SK-N-SH treated with all-trans-retinoic acid at 6 μM for 48 hours (cell line): ENCODE measurements at regions not wholly inside any gene's neighbourhood (a gene's known extent, or its start where the extent isn't known, plus 50 kb on each side); places are given as distances from the start of the nearest gene placed in this dataset.

Experiments
- BACH2 ChIP-seq: fragments of 250-450 bp; sonication (Bioruptor Pico); IDR thresholded peaks from 2 replicates; pipeline ENCODE4 v1.9.0; 2021; ENCODE audit warnings: mild to moderate bottlenecking, borderline replicate concordance
- CSDC2 ChIP-seq: fragments of 250-450 bp; sonication (Bioruptor Pico); IDR thresholded peaks from 2 replicates; pipeline ENCODE4 v1.5.0; 2020; ENCODE audit warnings: mild to moderate bottlenecking, moderate library complexity
- ESRRG ChIP-seq: fragments of 250-450 bp; sonication (Bioruptor Pico); IDR thresholded peaks from 2 replicates; pipeline ENCODE4 v1.6.1; 2021; ENCODE audit warnings: mild to moderate bottlenecking
- ISL1 ChIP-seq: fragments of 250-450 bp; sonication (Bioruptor Pico); IDR thresholded peaks from 2 replicates; pipeline ENCODE4 v2.1.2; 2022; ENCODE audit warnings: mild to moderate bottlenecking, moderate library complexity
- SNAI2 ChIP-seq: fragments of 250-450 bp; sonication (Bioruptor Pico); IDR thresholded peaks from 2 replicates; pipeline ENCODE4 v1.5.0; 2020; ENCODE audit warnings: mild to moderate bottlenecking, moderate library complexity
- ZC3H10 ChIP-seq: fragments of 250-450 bp; sonication (Bioruptor Pico); IDR thresholded peaks from 2 replicates; pipeline ENCODE4 v1.5.1; 2021; ENCODE audit warnings: mild to moderate bottlenecking, moderate library complexity
- ZNF8 ChIP-seq: fragments of 450-650 bp; formaldehyde crosslinking; IDR thresholded peaks from 2 replicates; pipeline ENCODE4 v1.5.0; 2020; ENCODE audit warnings: mild to moderate bottlenecking, moderate library complexity
- TF ChIP-seq, protein P1 (sequence below): fragments of 250-450 bp; sonication (Bioruptor Pico); IDR thresholded peaks from 2 replicates; pipeline ENCODE4 v1.8.0; 2020; ENCODE audit warnings: mild to moderate bottlenecking, moderate library complexity, borderline replicate concordance

DNA sequence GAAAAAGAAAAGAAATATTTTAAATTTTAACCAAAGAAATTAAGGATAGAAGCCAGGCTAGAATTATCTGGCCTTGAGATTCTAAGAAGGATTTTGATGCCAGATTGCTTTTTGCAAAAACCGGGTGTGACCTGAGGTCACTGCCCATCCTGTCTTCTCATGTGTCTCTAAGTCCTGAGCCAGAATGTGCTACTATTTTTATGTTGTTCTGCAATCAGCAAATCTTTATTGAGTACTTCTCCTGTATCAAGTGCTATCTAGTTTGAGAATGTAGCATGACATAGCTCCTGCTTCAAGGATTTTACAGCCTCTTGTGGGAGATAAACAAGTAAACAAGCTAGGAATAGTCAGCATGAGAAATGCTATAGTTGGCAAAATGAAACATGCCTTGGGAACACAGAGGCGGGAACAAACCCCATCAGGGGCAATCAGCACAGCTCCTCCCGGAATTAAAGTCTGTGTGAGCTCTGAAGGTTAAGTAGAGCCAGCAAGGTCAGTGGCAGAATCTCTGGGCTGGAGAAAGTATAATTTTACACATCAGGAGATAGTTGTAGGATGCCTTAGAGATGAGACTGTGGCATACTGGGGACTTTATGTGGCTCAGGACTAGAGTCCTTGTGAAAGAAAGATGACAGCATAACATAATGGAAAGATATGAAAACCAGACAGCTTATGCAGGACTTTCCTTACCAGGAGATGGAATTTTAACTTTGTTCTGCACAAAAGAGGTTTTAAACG is 899.5 kb upstream of the SLC10A2 start:
- TF ChIP-seq ZC3H10, result no peak
- no peak for TF ChIP-seq ZNF8 (CRISPR knock-in tag)
- TF ChIP-seq BACH2 (CRISPR knock-in tag), result no peak
- TF ChIP-seq ISL1 (CRISPR knock-in tag), result no peak
- TF ChIP-seq CSDC2 (CRISPR knock-in tag), result no peak
- peak; percentile 10; the same call in 1 of the 2 replicates for TF ChIP-seq SNAI2
- no peak for TF ChIP-seq ESRRG (CRISPR knock-in tag)
- TF ChIP-seq, protein P1, sequence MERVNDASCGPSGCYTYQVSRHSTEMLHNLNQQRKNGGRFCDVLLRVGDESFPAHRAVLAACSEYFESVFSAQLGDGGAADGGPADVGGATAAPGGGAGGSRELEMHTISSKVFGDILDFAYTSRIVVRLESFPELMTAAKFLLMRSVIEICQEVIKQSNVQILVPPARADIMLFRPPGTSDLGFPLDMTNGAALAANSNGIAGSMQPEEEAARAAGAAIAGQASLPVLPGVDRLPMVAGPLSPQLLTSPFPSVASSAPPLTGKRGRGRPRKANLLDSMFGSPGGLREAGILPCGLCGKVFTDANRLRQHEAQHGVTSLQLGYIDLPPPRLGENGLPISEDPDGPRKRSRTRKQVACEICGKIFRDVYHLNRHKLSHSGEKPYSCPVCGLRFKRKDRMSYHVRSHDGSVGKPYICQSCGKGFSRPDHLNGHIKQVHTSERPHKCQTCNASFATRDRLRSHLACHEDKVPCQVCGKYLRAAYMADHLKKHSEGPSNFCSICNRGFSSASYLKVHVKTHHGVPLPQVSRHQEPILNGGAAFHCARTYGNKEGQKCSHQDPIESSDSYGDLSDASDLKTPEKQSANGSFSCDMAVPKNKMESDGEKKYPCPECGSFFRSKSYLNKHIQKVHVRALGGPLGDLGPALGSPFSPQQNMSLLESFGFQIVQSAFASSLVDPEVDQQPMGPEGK (CRISPR knock-in tag), result no peak
